ENCODE measurements at regions not wholly inside any gene's neighbourhood (a gene's known extent, or its start where the extent isn't known, plus 50 kb on each side); places are given as distances from the start of the nearest gene placed in this dataset.
"Not testable (repeated sequence)": the region's sequence is repeated elsewhere in the genome, so short reads cannot be mapped to it uniquely, and the experiment has no call there.

DNA sequence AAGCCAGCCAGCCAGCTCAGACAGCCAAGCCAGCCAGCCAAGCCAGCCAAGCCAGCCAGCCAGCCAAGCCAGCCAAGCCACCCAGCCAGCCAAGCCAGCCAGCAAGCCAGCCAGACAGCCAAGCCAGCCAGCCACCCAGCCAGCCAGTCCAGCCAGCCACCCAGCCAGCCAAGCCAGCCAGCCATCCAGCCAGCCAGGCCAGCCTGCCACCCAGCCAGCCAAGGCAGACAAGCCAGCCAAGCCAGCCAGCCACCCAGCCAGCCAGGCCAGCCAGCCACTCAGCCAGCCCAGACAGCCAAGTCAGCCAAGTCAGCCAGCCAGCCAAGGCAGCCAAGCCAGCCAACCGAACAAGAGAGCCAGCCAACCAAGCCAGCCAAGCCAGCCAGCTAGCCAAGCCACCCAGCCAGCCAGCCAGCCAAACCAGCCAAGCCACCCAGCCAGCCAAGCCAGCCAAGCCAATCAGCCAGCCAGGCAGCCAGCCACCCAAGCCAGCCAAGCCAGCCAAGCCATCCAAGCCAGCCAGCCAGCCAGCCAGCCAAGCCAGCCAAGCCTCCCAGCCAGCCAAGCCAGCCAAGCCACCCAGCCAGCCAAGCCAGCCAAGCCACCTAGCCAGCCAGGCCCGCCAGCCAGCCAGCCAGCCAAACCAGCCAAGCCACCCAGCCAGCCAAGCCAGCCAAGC lies 319.3 kb upstream of the PLGLB2 start:
- not testable (repeated sequence) for DNase-seq (ENCODE audit: low read depth)

DNA sequence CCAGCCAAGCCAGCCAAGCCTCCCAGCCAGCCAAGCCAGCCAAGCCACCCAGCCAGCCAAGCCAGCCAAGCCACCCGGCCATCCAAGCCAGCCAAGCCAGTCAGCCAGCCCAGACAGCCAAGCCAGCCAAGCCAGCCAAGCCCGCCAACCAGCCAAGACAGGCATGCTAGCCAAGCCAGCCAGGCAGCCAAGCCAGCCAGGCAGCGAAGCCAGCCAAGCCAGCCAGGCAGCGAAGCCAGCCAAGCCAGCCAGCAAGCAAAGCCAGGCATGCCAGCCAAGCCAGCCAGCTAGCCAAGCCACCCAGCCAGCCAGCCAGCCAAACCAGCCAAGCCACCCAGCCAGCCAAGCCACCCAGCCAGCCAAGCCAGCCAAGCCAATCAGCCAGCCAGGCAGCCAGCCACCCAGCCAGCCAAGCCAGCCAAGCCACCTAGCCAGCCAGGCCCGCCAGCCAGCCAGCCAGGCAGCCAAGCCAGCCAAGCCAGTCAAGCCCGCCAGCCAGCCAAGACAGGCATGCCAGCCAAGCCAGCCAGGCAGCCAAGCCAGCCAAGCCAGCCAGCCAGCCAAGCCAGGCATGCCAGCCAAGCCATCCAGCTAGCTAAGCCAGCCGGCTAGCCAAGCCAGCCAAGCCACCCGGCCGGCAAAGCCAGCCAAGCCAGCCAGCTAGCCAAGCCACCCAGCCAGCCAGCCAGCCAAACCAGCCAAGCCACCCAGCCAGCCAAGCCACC lies 318.5 kb upstream of the PLGLB2 start:
- not testable (repeated sequence) for DNase-seq (ENCODE audit: low read depth)

DNA sequence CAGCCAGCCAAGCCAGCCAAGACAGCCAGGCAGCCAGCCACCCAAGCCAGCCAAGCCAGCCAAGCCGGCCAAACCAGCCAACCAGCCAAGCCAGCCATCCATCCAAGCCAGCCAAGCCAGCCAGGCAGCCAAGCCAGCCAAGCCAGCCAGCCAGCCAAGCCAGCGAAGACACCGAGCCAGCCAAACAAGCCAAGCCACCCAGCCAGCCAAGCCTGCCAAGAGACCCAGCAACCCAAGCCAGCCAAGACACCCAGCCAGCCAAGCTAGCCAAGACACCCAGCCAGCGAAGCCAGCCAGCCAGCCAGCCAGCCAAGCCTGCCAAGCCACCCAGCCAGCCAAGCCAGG lies 318.0 kb upstream of the PLGLB2 start:
- not testable (repeated sequence) for DNase-seq (ENCODE audit: low read depth)

DNA sequence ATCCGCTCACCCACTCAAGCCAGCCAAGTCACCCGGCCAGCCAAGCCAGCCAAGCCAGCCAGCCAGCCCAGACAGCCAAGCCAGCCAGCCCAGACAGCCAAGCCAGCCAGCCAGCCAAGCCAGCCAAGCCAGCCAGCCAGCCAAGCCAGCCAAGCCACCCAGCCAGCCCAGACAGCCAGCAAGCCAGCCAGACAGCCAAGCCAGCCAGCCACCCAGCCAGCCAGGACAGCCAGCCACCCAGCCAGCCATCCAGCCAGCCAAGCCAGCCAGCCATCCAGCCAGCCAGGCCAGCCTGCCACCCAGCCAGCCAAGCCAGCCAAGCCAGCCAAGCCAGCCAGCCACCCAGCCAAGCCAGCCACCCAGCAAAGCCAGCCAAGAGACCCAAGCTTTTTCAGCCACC lies 316.8 kb upstream of the PLGLB2 start:
- DNase-seq (ENCODE audit: low read depth): not testable (repeated sequence)

DNA sequence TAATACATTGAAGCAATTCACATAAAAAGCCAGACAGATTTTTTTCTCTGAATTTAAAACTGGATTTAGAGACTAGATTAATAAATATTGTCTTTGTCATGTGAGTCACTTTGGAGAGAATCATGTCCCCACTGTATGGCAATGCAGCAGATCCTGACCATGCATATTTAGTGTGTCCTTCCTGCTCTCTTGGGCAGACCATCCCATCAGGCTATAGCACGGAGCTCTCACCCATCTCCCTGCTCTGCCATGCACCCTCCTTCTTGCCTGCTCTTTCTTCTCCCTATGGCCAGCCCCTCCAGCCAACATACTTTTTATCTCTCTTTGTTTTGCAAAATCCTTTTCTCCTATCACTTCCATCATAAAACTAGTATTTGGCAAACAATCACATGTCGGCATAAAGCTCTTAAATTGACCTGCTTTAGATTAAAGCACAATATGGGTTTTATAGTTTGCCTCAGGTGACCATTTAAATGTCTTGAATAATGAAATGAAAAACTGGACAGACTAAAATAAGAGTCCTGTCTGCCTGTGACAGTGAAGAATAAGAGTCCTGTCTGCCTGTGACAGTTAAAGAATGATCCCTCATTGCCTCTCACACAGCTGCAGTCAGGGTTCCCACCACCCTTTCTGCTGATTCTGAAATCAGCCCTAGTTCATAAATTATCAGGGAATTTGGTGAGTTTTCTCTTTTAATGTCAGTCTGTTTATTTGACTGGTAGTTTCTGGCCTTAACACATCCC lies 315.0 kb upstream of the PLGLB2 start:
- DNase-seq (ENCODE audit: low read depth): not testable (repeated sequence)

DNA sequence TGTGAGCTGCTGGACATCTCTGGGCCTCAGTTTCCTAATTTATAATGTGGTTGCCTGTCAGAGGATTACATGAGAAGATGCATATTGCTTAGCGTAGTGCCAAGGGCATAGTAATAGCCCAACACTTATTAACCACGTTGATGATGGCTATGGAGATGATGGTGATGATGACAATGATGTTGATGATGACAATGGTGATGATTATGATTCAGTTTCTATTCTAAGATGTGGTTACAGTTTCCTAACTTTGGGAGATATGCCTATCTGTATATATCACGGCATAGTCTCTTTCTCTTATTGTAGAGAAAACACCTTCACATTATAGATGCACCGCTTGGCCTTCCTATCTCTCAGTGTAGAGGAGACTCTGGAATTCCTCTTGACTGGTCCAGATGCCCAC lies 311.9 kb upstream of the PLGLB2 start:
- DNase-seq (ENCODE audit: low read depth): not testable (repeated sequence)

DNA sequence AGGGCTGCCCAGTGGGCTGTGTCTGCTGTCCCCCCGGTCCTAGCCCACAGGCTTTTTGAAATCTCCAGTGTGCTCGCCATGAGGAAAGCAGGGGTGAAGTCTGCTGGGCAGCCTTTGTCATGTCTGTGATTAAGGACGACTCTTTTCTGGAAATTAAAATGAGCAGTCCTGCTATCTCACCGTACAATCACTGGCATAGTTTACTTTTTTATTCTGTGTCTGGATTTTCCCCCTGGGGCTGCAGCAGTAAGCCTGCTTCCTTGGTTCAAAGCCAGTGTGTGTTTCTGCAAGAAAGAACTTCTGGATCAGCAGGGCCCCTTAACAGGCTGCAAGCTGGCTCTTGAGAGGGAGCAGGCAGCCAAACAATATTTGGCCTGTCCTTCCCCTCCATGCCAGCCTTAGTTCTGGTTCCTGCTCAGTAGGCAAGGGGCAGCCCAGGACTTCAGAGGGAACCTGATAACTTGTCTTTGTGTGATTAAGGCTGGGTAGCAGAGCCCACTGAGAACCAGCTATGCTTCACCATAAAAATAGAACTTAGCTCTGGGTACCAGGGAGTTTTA lies 310.1 kb upstream of the PLGLB2 start:
- DNase-seq (ENCODE audit: low read depth): not testable (repeated sequence)

DNA sequence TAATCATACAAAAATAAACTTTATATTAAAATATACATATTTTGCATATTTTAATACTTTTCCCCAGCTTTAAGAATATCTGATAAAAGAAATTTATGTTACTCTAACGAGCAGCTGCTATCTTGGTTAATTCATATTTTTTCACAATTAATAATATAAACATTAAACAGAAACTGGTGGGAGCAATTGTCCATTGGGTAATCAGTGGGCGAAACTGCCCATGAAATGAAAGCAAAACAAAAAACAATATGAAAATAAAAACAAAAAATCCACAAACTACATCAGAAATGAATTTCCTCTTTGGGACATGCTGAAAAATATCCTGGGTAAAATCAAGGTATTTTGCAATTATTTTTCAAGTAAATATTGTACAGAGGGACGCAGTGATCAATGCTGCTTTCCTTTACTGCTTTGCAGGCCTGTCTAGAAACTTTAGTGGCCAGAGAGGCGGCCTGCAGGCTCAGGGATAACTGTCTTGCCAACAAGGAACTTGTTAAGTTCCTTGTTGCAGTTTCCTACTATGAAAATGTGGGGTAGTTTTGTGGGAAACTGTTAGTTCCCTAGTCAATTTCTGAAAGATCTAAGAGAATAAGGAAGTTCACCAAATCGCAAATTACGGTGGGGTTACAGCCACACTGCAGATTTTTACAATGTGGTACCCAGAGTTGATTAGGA lies 309.0 kb upstream of the PLGLB2 start:
- not testable (repeated sequence) for DNase-seq (ENCODE audit: low read depth)

DNA sequence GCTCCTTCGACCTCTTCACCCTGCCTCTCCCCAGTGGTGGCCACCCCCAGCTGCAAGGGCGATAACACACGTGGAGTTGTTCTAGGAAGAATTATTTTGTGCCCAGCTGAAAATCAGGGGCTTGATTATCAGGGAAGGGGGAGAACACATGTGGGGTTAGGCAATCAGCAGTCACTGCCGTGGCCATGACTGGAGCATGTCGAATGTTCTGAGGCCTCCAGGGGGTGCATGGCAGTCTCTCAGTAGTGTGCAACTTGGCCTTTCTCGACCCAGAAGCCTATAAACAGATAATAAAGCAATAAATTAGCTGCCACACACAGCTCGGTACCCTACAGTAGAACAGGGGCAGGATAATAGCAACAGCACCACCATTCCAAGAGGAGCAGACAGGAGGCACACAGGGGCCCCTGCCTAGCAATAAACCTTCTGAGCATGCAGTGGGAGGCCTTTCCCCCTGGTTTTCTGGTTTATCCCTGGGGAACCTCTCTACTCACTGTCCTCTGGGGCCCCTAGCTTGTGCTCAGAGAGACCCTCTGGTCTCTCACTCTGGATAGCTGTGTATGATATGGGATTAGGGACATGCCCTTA lies 308.2 kb upstream of the PLGLB2 start:
- not testable (repeated sequence) for DNase-seq (ENCODE audit: low read depth)

DNA sequence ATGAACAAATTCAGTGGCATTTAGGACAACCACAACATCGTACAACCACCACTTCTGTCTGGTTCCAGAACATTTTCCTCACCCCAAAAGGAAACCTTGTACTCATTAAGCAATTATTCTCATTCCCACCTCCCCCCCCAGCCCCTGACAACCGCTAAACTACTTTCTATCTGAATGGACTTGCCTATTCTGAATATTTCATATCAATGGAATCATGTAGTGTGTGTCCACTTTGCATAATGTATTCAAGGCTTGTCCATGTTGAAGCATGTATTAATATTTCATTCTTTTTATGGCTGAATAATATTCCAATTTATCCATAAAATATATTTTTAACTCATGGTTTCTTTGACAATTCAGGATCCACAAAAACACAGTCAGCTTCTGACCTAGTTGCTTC lies 307.2 kb upstream of the PLGLB2 start:
- not testable (repeated sequence) for DNase-seq (ENCODE audit: low read depth)

DNA sequence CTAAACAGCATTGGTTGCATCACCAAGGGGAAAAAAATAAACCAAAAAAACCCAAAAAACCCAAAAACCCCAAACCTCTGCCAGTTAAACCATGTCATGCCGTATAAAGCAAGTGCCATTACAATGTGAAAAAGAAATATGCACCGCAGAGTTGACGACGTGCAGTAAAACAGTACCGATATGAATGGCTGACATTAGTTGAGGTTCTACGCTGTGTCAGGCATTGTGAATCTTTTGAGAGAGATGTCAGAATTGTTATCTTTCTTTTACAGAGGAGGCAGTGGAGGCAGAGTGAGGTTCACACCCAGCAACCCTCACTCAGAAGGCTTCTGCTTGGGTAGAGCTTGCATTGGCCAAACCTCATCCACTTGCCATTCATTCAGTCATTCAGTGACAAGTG lies 306.5 kb upstream of the PLGLB2 start:
- not testable (repeated sequence) for DNase-seq (ENCODE audit: low read depth)

DNA sequence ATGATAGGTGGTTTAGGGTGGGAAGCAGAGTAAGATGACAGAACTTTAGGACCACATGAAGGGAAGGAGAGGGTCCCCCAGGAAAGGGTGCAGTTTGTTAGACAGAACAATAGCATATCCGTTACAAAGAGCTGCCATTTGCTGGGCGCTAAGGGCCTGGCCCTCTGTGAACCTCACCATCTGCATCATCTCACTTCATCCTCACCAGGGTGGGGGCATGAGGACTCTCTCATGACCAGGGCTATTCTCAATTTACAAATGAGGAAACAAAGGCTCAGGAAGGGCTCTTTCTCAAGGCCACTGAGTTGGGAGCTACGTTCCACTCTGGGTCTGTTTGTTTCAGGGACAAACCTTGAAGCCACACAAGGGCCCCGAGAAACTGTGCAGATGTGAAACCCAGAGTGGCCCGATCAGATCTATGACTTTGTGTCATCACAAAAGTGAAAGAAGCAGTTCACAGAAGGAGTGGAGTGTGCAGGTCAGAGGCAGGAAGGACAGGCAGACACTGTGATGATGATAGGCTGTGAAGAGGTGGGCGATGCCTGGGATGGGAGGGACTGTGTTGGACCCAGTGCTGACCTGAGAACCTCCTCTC lies 304.8 kb upstream of the PLGLB2 start:
- not testable (repeated sequence) for DNase-seq (ENCODE audit: low read depth)

DNA sequence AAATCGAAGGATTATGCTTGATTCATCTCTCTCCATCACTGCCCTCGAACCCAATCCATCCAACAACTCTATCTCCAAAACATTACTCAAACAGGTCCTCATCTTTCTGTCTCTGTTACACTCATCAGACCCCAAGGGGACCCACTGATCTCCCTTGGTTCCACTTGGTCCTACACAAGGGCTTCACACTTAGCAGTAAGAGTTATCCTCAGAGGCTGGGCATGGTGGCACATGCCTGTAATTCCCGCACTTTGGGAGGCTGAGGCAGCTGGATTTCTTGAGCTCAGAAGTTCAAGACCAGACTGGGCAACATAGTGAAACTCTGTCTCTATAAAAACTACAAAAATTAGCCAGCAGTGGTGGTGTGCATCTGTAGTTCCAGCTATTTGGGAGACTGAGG lies 302.9 kb upstream of the PLGLB2 start:
- not testable (repeated sequence) for DNase-seq (ENCODE audit: low read depth)

DNA sequence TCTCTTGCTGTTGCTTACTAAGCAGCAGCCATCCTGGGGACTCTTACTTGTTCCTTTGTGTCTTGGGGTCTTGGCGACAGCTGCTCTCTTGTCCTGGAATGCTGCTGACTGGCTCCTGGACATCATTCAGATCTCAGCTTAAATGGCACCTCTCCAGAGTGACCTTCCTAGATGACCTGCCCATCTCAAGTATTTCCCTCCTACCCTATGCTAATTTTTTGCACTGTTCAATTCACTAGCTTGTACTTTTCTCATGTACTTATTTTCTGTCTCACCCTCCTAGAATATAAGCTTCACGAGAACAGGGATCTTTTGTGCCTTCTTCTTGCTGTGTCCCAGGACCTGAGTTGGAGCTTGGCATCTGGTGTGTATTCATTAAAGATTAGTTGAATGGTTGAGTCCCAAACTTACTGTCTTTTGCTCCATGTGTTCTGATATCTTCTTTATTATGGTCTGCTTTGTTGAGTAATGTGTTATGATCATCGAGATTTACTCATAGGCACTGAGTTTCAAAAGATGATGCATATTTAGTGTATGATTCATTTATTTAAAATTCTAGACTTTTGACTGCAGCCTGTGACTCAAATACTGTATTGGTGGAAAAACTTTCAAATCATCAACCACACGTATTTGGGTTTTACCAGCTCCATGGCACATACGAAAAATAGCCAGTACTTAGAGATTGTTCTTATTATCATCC lies 302.1 kb upstream of the PLGLB2 start:
- DNase-seq (ENCODE audit: low read depth): not testable (repeated sequence)

DNA sequence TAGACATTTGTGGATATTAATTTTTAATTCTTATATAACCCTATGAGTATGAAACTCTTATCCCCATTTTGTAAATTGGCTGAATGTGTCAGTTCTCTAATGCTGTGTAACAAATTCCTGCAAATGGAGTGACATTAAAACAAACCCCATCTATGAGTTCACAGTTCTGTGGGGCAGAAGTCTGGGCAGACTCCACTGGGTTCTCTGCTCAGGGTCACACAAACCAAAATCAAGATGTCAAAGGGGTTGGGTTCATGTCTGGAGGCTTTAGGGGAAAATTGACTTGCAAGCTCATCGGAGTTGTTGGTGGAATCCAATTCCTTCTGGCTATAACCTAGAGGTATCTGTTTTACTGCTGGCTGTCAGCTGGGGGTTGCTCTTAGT lies 301.6 kb upstream of the PLGLB2 start:
- DNase-seq (ENCODE audit: low read depth): not testable (repeated sequence)

DNA sequence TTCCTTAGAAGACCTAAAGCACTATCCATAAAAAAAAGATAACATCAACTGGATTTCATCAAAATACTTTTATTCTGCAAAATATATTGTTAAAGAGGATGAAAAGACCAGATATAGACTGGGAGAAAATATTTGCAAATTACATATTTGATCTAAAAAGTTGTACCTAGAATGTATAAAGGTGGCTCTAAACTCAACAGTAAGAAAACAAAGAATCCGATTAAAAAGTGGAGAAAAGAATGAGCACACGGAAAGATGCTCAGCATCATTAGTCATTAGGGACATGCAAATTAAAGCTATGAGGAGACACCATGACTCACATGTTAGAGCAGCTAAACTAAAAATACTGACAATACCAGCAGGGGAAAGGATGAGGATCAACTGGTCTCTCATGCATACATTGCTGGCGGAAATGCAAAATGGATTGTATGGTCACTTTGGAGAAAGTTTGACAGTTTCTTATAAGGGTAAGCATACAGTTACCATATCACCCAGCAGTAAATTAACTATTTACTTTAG lies 298.4 kb upstream of the PLGLB2 start:
- not testable (repeated sequence) for DNase-seq (ENCODE audit: low read depth)

DNA sequence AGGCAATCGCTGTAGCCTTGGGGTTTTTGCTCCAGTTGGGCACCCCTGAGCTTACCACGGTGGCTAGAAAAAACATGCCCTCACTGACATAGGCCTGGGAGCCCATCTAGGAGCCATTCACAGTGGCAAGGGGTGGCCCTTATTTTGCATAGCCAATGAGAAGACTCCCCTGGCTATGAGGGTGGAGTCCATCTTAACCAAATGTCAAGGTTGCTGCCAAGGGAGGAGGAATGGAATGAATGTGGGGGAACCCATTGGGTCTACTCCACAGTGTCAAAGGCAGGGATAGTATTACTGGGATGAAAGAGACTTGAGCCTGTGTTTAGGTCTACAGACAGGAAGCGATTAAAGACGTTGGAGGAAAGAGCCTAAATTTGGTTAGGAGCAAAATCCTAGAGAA lies 295.7 kb upstream of the PLGLB2 start:
- peak; percentile 48 for DNase-seq (ENCODE audit: low read depth)

DNA sequence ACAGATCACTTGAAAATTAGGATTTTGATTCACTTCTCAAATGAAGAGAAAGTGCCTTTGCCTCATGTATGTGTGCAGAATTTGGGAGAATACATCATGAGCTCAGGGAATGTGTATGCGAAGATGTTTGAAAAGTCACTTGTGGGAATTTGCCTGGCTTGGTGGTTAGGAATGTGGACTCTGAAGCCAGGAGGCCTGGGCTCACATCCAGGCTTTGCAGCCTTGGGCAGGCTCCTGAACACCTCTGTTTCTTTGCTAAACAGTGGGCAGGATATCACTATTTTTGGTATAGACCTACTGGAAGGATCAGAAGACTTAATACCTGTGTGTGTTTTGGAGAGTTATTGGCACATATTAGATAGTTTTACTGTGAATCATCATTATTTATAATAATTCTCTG lies 295.0 kb upstream of the PLGLB2 start:
- DNase-seq (ENCODE audit: low read depth): peak; percentile 67

DNA sequence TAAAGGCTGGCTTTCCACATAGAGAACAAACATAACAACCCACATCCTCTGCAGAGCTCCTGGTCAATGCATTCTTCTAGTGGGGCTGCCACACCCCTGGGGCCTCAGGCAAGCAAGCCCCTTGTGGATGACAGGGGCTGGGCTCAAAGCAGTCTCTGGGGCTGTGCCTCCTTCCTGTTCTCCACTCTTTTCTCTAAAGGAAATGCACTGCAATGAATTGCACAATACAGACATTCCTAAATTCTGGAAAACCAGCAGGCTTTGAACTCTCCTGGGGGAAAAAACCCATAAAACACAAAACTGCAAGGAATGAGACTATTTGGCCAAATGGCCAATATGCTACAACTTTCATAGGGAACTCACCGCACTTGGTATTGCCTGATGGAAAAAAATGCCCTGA lies 293.9 kb upstream of the PLGLB2 start:
- DNase-seq (ENCODE audit: low read depth): peak; percentile 48

DNA sequence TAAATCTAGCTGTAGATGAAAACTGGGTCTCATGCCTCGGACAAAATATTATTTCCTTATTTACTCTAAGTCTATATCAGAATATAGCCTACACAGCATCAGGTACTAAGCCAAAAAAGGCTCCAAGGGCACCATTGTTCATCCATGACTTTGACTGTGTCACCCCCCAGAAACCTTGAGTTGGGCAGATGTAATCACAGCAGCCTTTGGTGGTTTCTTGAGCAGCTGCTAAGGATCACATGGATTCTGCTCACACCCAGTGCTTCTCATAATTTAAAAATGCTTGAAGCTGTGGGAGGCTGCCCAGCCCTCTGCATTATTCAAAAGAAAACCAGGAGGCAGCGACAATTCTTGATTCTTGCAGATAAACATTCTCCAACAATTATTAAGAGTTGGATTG lies 293.5 kb upstream of the PLGLB2 start:
- DNase-seq (ENCODE audit: low read depth): peak; percentile 68

Measured in myocyte (in vitro differentiated cells).